ENCODE measurements at regions not wholly inside any gene's neighbourhood (a gene's known extent, or its start where the extent isn't known, plus 50 kb on each side); places are given as distances from the start of the nearest gene placed in this dataset.

DNA sequence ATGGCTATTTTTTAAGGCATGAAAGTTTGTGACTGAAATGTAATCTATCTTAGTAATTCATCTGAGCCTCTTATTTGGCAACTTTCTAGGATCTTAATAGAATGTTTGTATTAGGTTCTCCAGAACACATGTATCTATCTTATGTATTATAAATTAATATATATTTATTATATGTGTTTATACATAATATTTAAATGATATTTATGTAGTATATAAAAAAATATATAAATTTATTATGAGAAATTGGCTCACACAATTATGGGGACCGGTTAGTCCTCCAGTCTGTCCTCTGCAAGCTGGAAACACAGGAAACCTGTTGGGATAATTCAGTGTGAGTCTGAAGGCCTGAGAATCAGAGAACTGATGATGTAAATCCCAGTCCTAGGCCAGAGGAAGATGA, 155.7 kb downstream of the AMY1C start:
- TF ChIP-seq, protein P1, sequence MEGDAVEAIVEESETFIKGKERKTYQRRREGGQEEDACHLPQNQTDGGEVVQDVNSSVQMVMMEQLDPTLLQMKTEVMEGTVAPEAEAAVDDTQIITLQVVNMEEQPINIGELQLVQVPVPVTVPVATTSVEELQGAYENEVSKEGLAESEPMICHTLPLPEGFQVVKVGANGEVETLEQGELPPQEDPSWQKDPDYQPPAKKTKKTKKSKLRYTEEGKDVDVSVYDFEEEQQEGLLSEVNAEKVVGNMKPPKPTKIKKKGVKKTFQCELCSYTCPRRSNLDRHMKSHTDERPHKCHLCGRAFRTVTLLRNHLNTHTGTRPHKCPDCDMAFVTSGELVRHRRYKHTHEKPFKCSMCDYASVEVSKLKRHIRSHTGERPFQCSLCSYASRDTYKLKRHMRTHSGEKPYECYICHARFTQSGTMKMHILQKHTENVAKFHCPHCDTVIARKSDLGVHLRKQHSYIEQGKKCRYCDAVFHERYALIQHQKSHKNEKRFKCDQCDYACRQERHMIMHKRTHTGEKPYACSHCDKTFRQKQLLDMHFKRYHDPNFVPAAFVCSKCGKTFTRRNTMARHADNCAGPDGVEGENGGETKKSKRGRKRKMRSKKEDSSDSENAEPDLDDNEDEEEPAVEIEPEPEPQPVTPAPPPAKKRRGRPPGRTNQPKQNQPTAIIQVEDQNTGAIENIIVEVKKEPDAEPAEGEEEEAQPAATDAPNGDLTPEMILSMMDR (IDR thresholded peaks at IDR 0.05) = no peak
- TF ChIP-seq ZFX (IDR thresholded peaks at IDR 0.05; ENCODE audit: borderline replicate concordance) = no peak
